CD14-positive monocyte (primary cell): ENCODE measurements at regions not wholly inside any gene's neighbourhood (a gene's known extent, or its start where the extent isn't known, plus 50 kb on each side); places are given as distances from the start of the nearest gene placed in this dataset.

Experiments
- DNase-seq, 3 donors: peaks; one replicate each; pipeline ENCODE4 v3.0.0-alpha.2; 2011 to 2022
- H2AFZ ChIP-seq: 2 replicates; pipeline ENCODE4 v1.6.0; 2012; ENCODE audit warnings: mild to moderate bottlenecking, low read depth, low read length, inconsistent platforms; ENCODE audit not compliant: insufficient read depth, poor library complexity, severe bottlenecking
- H3K27ac ChIP-seq, 2 donors: 1 replicate in 1 of 2; 2 replicates in 1 of 2; pipeline ENCODE4 v1.5.1; 2012 to 2013; ENCODE audit warnings: low read length in 2 of 2, control low read depth in 1 of 2, inconsistent platforms in 1 of 2, low read depth in 1 of 2, mild to moderate bottlenecking in 1 of 2
- H3K27me3 ChIP-seq, 2 donors: one replicate each; pipeline versions ENCODE4 v1.6.0 to v1.6.1; 2011 to 2013; ENCODE audit warnings: low read length in 2 of 2; ENCODE audit not compliant: control insufficient read depth in 2 of 2, insufficient read depth in 2 of 2
- H3K36me3 ChIP-seq, 2 donors: replicated peaks in 1 of 2; 1 replicate in 1 of 2; 2 replicates in 1 of 2; pipeline versions ENCODE4 v1.5.1 to v1.6.1; 2012 to 2013; ENCODE audit warnings: low read length in 2 of 2, control low read depth in 1 of 2, inconsistent platforms in 1 of 2, mild to moderate bottlenecking in 1 of 2; ENCODE audit not compliant: insufficient read depth in 2 of 2, control insufficient read depth in 1 of 2
- H3K4me1 ChIP-seq, 2 donors: 1 replicate in 1 of 2; 2 replicates in 1 of 2; pipeline versions ENCODE4 v1.5.1 to v1.6.1; 2012 to 2013; ENCODE audit warnings: low read length in 2 of 2, control low read depth in 1 of 2, inconsistent platforms in 1 of 2, mild to moderate bottlenecking in 1 of 2, moderate library complexity in 1 of 2; ENCODE audit not compliant: insufficient read depth in 2 of 2, control insufficient read depth in 1 of 2
- H3K4me2 ChIP-seq: replicated peaks from 2 replicates; pipeline ENCODE3; 2012; ENCODE audit warnings: low read length, moderate library complexity, mild to moderate bottlenecking; ENCODE audit not compliant: poor library complexity, severe bottlenecking; ENCODE audit errors: extremely low read depth
- H3K4me3 ChIP-seq, 3 experiments: fragments of 200-600 bp in 1 of 3; sonication (generic) in 1 of 3; replicated peaks in 1 of 3; 1 replicate in 2 of 3; 2 replicates in 1 of 3; pipeline ENCODE4 v1.5.1; 2011 to 2013; ENCODE audit warnings: low read length in 3 of 3, mild to moderate bottlenecking in 3 of 3, control low read depth in 2 of 3, low read depth in 2 of 3, inconsistent platforms in 1 of 3, moderate library complexity in 1 of 3
- H3K79me2 ChIP-seq: 2 replicates; pipeline ENCODE4 v1.6.0; 2012; ENCODE audit warnings: mild to moderate bottlenecking, control low read depth, inconsistent platforms, low read length, moderate library complexity; ENCODE audit not compliant: insufficient read depth
- H3K9ac ChIP-seq: 2 replicates; pipeline ENCODE4 v1.6.0; 2017; ENCODE audit warnings: low read length, mild to moderate bottlenecking; ENCODE audit not compliant: insufficient read depth, poor library complexity, severe bottlenecking
- H3K9me3 ChIP-seq, 2 donors: replicated peaks in 1 of 2; 1 replicate in 1 of 2; 2 replicates in 1 of 2; pipeline versions ENCODE4 v1.5.1 to v1.6.1; 2012 to 2013; ENCODE audit warnings: low read length in 2 of 2, control low read depth in 1 of 2; ENCODE audit not compliant: control insufficient read depth in 1 of 2, insufficient read depth in 1 of 2
- H4K20me1 ChIP-seq: 2 replicates; pipeline ENCODE4 v1.6.0; 2012; ENCODE audit warnings: mild to moderate bottlenecking, low read length, control low read depth, moderate library complexity; ENCODE audit not compliant: insufficient read depth
- H3K27ac Mint-ChIP-seq, 7 donors: one replicate each; pipeline ENCODE4 v1.8.0; 2020; ENCODE audit warnings: mild to moderate bottlenecking in 7 of 7, mixed read lengths in 7 of 7, moderate library complexity in 6 of 7, inconsistent platforms in 2 of 7
- H3K27me3 Mint-ChIP-seq, 3 donors: one replicate each; pipeline ENCODE4 v1.8.0; 2021 to 2022; ENCODE audit warnings: low read depth in 3 of 3, mild to moderate bottlenecking in 3 of 3, mixed read lengths in 3 of 3, moderate library complexity in 3 of 3, inconsistent platforms in 1 of 3
- H3K36me3 Mint-ChIP-seq, 2 donors: one replicate each; pipeline ENCODE4 v1.8.0; 2020; ENCODE audit warnings: mixed read lengths in 2 of 2, inconsistent platforms in 1 of 2, mild to moderate bottlenecking in 1 of 2
- H3K4me1 Mint-ChIP-seq: one replicate; pipeline ENCODE4 v1.8.0; 2020; ENCODE audit warnings: mild to moderate bottlenecking, mixed read lengths
- H3K4me3 Mint-ChIP-seq, 2 donors: one replicate each; pipeline ENCODE4 v1.8.0; 2020; ENCODE audit warnings: mild to moderate bottlenecking in 2 of 2, mixed read lengths in 2 of 2, moderate library complexity in 1 of 2
- H3K9me3 Mint-ChIP-seq, 7 donors: one replicate each; pipeline ENCODE4 v1.8.0; 2020 to 2022; ENCODE audit warnings: mixed read lengths in 7 of 7, mild to moderate bottlenecking in 6 of 7, moderate library complexity in 6 of 7, inconsistent platforms in 2 of 7
- WGBS: methylation state at CpG from one replicate; pipeline ENCODE4 v1.1.5; 2013; ENCODE audit warnings: missing lambda C conversion rate; ENCODE audit not compliant: insufficient coverage; 5-methylcytosine and 5-hydroxymethylcytosine counted together
- intact Hi-C, 2 donors: fragments of 100-400 bp; cut with micrococcal nuclease; formaldehyde crosslinking; loops; one replicate each; pipeline versions ENCODE4 v1.15.0 to v1.15.1; 2023
- TF ChIP-seq, protein P1 (sequence below): fragments of 200-600 bp; IDR thresholded peaks from one replicate; pipeline ENCODE4 v1.8.0; 2022; ENCODE audit warnings: antibody characterized with exemption, mild to moderate bottlenecking

DNA sequence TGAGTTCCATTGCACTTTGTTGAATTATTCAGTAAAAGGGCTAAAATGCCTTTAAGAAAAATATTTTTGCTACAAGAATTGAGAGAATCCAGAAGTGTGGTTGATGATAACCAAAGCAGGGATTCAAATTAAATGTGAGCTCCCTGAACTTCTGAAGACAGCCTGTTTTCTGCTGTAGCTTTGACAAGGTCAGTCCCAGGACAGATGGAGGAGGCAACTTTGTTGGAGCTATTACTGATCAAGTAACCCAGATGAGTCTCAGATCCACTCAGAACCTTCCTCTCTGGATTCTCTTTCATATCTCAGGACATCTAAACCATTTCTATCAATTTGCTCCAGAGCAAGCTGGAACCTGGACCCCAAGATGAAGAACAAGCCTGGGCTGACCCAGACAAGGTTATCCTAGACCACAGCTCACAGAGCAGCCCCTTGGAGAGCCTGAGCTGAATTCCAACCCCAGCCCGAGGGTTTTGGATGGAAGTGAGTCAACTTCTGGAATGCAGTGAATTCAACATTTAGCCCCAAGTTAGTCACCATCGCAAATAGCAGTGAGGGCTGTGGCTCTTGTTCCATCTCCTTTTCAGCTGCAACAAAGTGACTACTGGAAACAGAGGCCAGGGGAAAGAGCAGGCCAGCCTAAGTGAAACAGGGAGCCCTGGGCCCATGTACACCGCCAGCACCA is 137.8 kb upstream of the TSC22D1 start:
- no peak overlapping the region for H3K4me3 ChIP-seq
- H3K36me3 ChIP-seq: no peaks in the 10 kb centered on the region
- intact Hi-C loops: no loop called here
- no peak overlapping the region for H3K9ac ChIP-seq
- no peaks in the 10 kb centered on the region for H3K36me3 Mint-ChIP-seq
- no peak overlapping the region for H3K27ac ChIP-seq
- no peaks in the 10 kb centered on the region for H4K20me1 ChIP-seq
- no peaks in the 10 kb centered on the region for H3K9me3 Mint-ChIP-seq
- H3K27me3 ChIP-seq: no peaks in the 10 kb centered on the region
- WGBS: 89% methylated on average over 3 of the region's 3 CpGs
- TF ChIP-seq, protein P1, sequence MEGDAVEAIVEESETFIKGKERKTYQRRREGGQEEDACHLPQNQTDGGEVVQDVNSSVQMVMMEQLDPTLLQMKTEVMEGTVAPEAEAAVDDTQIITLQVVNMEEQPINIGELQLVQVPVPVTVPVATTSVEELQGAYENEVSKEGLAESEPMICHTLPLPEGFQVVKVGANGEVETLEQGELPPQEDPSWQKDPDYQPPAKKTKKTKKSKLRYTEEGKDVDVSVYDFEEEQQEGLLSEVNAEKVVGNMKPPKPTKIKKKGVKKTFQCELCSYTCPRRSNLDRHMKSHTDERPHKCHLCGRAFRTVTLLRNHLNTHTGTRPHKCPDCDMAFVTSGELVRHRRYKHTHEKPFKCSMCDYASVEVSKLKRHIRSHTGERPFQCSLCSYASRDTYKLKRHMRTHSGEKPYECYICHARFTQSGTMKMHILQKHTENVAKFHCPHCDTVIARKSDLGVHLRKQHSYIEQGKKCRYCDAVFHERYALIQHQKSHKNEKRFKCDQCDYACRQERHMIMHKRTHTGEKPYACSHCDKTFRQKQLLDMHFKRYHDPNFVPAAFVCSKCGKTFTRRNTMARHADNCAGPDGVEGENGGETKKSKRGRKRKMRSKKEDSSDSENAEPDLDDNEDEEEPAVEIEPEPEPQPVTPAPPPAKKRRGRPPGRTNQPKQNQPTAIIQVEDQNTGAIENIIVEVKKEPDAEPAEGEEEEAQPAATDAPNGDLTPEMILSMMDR: no peak
- no peak overlapping the region for H3K27ac Mint-ChIP-seq
- no peaks in the 10 kb centered on the region for H3K9me3 ChIP-seq
- DNase-seq: no peak
- H2AFZ ChIP-seq: no peak overlapping the region
- no peak overlapping the region for H3K4me3 Mint-ChIP-seq
- H3K79me2 ChIP-seq: no peaks in the 10 kb centered on the region
- H3K4me1 Mint-ChIP-seq: no peaks in the 10 kb centered on the region
- H3K4me1 ChIP-seq: no peaks in the 10 kb centered on the region
- H3K4me2 ChIP-seq: no peak overlapping the region
- H3K27me3 Mint-ChIP-seq: peaks cover 0 to 2% (median 0%) of the 10 kb centered on the region in 3 donors

DNA sequence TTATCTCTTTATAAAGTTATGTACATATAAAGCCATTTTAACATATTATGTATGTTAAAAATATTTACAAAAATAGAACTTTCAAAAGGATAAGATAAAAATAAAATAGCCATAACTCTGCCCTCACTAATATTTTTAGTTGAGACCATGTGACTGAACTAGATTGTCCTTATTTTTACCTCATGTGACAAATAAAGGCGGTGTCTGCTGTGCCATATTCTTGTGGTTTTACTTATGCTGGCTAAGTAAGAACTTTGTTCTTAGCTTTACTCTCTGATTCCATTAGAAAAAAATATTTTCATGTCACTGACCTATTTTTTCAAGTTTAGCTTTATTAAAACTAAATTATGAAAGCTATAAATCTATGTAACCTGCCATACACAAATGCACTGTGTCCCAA is 135.6 kb upstream of the TSC22D1 start:
- intact Hi-C loops: no loop called here
- Mint-ChIP-seq H3K27ac (no peak overlapping the region), H3K27me3 (peaks cover 0 to 2% (median 0%) of the 10 kb centered on the region in 3 donors), H3K9me3 (peaks cover 0 to 9% (median 3%) of the 10 kb centered on the region in 7 donors), H3K36me3 (no peaks in the 10 kb centered on the region), H3K4me3 (no peak overlapping the region), H3K4me1 (no peaks in the 10 kb centered on the region)
- DNase-seq: no peak
- no peaks in the 10 kb centered on the region for H3K9me3 ChIP-seq
- no peaks in the 10 kb centered on the region for H3K36me3 ChIP-seq
- H3K27ac ChIP-seq: no peak overlapping the region
- H3K4me1 ChIP-seq: no peaks in the 10 kb centered on the region
- no peak overlapping the region for H3K9ac ChIP-seq
- no CpG with 5 or more reads among the region's 1 CpG for WGBS
- TF ChIP-seq, protein P1: no peak
- no peaks in the 10 kb centered on the region for H4K20me1 ChIP-seq
- H2AFZ ChIP-seq: no peak overlapping the region
- no peak overlapping the region for H3K4me2 ChIP-seq
- H3K79me2 ChIP-seq: no peaks in the 10 kb centered on the region
- H3K4me3 ChIP-seq: no peak overlapping the region
- H3K27me3 ChIP-seq: no peaks in the 10 kb centered on the region
